ENCODE measurements at regions not wholly inside any gene's neighbourhood (a gene's known extent, or its start where the extent isn't known, plus 50 kb on each side); places are given as distances from the start of the nearest gene placed in this dataset.

GRCh38 chr10:43939389-43939938 is 290.8 kb upstream of the ZNF32 start:
- no peaks in the 10 kb centered on the region for H3K9me3 ChIP-seq (ENCODE audit: control insufficient read depth in 1 of 2, low read length in 2 of 2)
- H3K4me3 ChIP-seq (ENCODE audit: low read depth in 1 of 2, low read length in 2 of 2) = no peak overlapping the region
- no peak overlapping the region for H3K27ac ChIP-seq (ENCODE audit: low read depth, low read length)
- peaks cover 6 to 8% of the 10 kb centered on the region in 2 donors for H3K4me1 ChIP-seq (ENCODE audit: control insufficient read depth in 1 of 2, insufficient read depth in 2 of 2, low read length in 2 of 2)
- H3K27me3 ChIP-seq (ENCODE audit: control insufficient read depth in 1 of 2, insufficient read depth in 2 of 2, low read length in 2 of 2) = no peaks in the 10 kb centered on the region
- no peaks in the 10 kb centered on the region for H3K36me3 ChIP-seq (ENCODE audit: control insufficient read depth in 1 of 2, insufficient read depth in 2 of 2, low read length in 2 of 2)
- H3K9ac ChIP-seq (ENCODE audit: low read depth in 1 of 2, low read length in 2 of 2) = no peak overlapping the region

DNA sequence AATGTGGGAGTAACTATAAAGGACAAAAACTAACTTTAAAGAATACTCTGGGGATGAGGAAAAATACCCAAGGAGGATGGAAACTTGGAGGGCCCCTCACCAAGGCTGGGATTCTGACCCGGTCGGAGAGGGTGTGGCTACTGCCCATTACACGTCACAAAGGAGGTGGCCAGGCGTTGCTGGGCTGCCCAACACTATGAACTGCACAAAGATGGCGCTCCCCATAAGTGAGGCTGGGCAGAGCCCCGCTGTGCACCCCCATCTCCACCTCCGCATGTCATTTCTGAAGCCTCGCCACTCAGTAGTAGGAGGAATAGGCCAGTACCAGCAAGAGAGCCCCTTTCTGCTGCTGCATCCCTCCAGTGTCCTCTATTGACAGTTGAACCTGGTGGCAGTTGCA is 290.1 kb upstream of the ZNF32 start:
- H3K4me1 ChIP-seq (ENCODE audit: control insufficient read depth in 1 of 2, insufficient read depth in 2 of 2, low read length in 2 of 2) = peaks cover 6 to 8% of the 10 kb centered on the region in 2 donors
- no peak overlapping the region for H3K9ac ChIP-seq (ENCODE audit: low read depth in 1 of 2, low read length in 2 of 2)
- no peaks in the 10 kb centered on the region for H3K27me3 ChIP-seq (ENCODE audit: control insufficient read depth in 1 of 2, insufficient read depth in 2 of 2, low read length in 2 of 2)
- no peaks in the 10 kb centered on the region for H3K9me3 ChIP-seq (ENCODE audit: control insufficient read depth in 1 of 2, low read length in 2 of 2)
- no peak overlapping the region for H3K4me3 ChIP-seq (ENCODE audit: low read depth in 1 of 2, low read length in 2 of 2)
- H3K27ac ChIP-seq (ENCODE audit: low read depth, low read length) = no peak overlapping the region
- no peaks in the 10 kb centered on the region for H3K36me3 ChIP-seq (ENCODE audit: control insufficient read depth in 1 of 2, insufficient read depth in 2 of 2, low read length in 2 of 2)

DNA sequence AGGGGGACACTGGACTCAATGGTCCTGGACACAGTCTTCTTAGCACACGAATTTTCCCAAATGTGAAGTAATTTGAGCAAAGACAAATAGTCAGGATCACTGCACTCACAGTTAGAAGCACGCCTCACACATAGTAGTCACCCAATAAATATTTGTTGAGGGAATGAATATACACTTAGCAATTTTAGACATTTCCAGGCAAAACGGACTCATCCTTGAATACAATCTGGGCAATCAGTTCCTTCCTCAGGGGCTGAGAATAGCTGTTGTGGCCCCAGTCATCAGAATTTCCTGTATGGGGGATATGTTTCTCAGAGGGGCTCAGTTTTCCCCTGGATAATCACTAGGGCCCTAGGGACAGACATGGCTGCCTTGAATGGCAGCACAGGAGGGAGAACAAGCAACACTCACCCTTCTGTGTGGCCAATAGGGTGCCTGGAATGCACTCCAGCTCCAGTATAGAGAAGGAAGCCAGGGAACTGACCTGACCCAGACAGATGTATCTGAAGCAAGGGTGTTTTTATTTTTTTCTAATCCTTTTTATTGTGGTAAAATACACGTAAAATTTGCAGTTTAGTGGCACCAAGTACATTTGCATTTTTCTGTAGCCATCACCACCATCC is 282.7 kb upstream of the ZNF32 start:
- no peaks in the 10 kb centered on the region for H3K27me3 ChIP-seq (ENCODE audit: control insufficient read depth in 1 of 2, insufficient read depth in 2 of 2, low read length in 2 of 2)
- H3K27ac ChIP-seq (ENCODE audit: low read depth, low read length) = no peak overlapping the region
- no peak overlapping the region for H3K4me3 ChIP-seq (ENCODE audit: low read depth in 1 of 2, low read length in 2 of 2)
- no peaks in the 10 kb centered on the region for H3K36me3 ChIP-seq (ENCODE audit: control insufficient read depth in 1 of 2, insufficient read depth in 2 of 2, low read length in 2 of 2)
- no peak overlapping the region for H3K9ac ChIP-seq (ENCODE audit: low read depth in 1 of 2, low read length in 2 of 2)
- H3K4me1 ChIP-seq (ENCODE audit: control insufficient read depth in 1 of 2, insufficient read depth in 2 of 2, low read length in 2 of 2) = no peaks in the 10 kb centered on the region
- H3K9me3 ChIP-seq (ENCODE audit: control insufficient read depth in 1 of 2, low read length in 2 of 2) = no peaks in the 10 kb centered on the region

DNA sequence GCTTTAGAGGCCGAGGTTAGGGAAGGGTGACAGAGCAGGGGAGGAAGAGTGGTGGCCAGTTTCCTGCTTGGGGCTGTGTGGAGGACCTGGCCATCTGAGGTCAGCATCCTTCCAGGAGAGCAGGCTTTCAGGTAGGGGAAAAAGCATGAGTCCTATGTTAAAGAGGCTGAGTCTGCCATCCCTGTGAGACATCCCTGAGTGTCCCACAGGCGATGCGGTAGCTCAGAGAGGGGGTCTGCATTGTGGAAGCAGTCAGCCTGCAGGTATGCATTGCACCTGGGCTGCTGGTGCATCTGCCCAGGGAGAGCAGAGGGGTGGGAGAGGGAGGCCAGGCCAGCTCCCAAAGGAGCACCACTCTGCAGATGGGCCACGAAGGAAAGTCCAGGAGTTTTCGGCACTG is 282.1 kb upstream of the ZNF32 start:
- no peak overlapping the region for H3K27ac ChIP-seq (ENCODE audit: low read depth, low read length)
- H3K27me3 ChIP-seq (ENCODE audit: control insufficient read depth in 1 of 2, insufficient read depth in 2 of 2, low read length in 2 of 2) = no peaks in the 10 kb centered on the region
- no peaks in the 10 kb centered on the region for H3K4me1 ChIP-seq (ENCODE audit: control insufficient read depth in 1 of 2, insufficient read depth in 2 of 2, low read length in 2 of 2)

GRCh38 chr10:43930243-43930642 is 281.6 kb upstream of the ZNF32 start:
- no peaks in the 10 kb centered on the region for H3K36me3 ChIP-seq (ENCODE audit: control insufficient read depth in 1 of 2, insufficient read depth in 2 of 2, low read length in 2 of 2)
- no peak overlapping the region for H3K4me3 ChIP-seq (ENCODE audit: low read depth in 1 of 2, low read length in 2 of 2)
- H3K27me3 ChIP-seq (ENCODE audit: control insufficient read depth in 1 of 2, insufficient read depth in 2 of 2, low read length in 2 of 2) = no peaks in the 10 kb centered on the region
- H3K9ac ChIP-seq (ENCODE audit: low read depth in 1 of 2, low read length in 2 of 2) = no peak overlapping the region
- H3K9me3 ChIP-seq (ENCODE audit: control insufficient read depth in 1 of 2, low read length in 2 of 2) = no peaks in the 10 kb centered on the region
- no peak overlapping the region for H3K27ac ChIP-seq (ENCODE audit: low read depth, low read length)
- no peaks in the 10 kb centered on the region for H3K4me1 ChIP-seq (ENCODE audit: control insufficient read depth in 1 of 2, insufficient read depth in 2 of 2, low read length in 2 of 2)

More for the DNA sequence above, 282.1 kb upstream of the ZNF32 start:
- H3K36me3 ChIP-seq (ENCODE audit: control insufficient read depth in 1 of 2, insufficient read depth in 2 of 2, low read length in 2 of 2) = no peaks in the 10 kb centered on the region
- H3K9ac ChIP-seq (ENCODE audit: low read depth in 1 of 2, low read length in 2 of 2) = no peak overlapping the region
- no peaks in the 10 kb centered on the region for H3K9me3 ChIP-seq (ENCODE audit: control insufficient read depth in 1 of 2, low read length in 2 of 2)
- no peak overlapping the region for H3K4me3 ChIP-seq (ENCODE audit: low read depth in 1 of 2, low read length in 2 of 2)

DNA sequence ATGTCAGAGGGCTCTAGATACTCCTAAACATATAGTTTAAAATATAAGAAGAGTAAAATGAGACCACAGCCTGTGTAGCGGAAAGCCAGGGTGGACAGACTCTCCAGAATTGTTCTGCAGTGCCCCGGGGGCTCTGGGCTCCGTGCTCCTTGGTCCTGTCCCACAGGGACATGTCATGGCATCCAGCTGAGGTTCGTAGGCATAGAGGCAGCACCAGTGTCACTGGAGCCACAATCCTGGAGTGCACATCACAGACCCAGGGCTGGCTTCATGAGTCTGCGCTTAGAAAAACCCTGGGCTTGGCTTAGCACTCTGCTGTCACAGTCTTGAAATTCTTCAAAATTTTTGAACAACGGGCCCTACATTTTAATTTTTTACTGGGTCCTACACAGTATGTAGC is 280.4 kb upstream of the ZNF32 start:
- Histone ChIP-seq H3K9ac (ENCODE audit: low read depth in 1 of 2, low read length in 2 of 2) (no peak overlapping the region), H3K27ac (ENCODE audit: low read depth, low read length) (no peak overlapping the region), H3K36me3 (ENCODE audit: control insufficient read depth in 1 of 2, insufficient read depth in 2 of 2, low read length in 2 of 2) (no peaks in the 10 kb centered on the region), H3K27me3 (ENCODE audit: control insufficient read depth in 1 of 2, insufficient read depth in 2 of 2, low read length in 2 of 2) (no peaks in the 10 kb centered on the region), H3K4me3 (ENCODE audit: low read depth in 1 of 2, low read length in 2 of 2) (no peak overlapping the region), H3K9me3 (ENCODE audit: control insufficient read depth in 1 of 2, low read length in 2 of 2) (no peaks in the 10 kb centered on the region), H3K4me1 (ENCODE audit: control insufficient read depth in 1 of 2, insufficient read depth in 2 of 2, low read length in 2 of 2) (no peaks in the 10 kb centered on the region)

- H3K27me3 ChIP-seq (ENCODE audit: control insufficient read depth in 1 of 2, insufficient read depth in 2 of 2, low read length in 2 of 2) = no peaks in the 10 kb centered on the region
- H3K9me3 ChIP-seq (ENCODE audit: control insufficient read depth in 1 of 2, low read length in 2 of 2) = no peaks in the 10 kb centered on the region
- H3K4me1 ChIP-seq (ENCODE audit: control insufficient read depth in 1 of 2, insufficient read depth in 2 of 2, low read length in 2 of 2) = no peaks in the 10 kb centered on the region
- H3K9ac ChIP-seq (ENCODE audit: low read depth in 1 of 2, low read length in 2 of 2) = no peak overlapping the region
- no peak overlapping the region for H3K27ac ChIP-seq (ENCODE audit: low read depth, low read length)
- no peaks in the 10 kb centered on the region for H3K36me3 ChIP-seq (ENCODE audit: control insufficient read depth in 1 of 2, insufficient read depth in 2 of 2, low read length in 2 of 2)
- H3K4me3 ChIP-seq (ENCODE audit: low read depth in 1 of 2, low read length in 2 of 2) = no peak overlapping the region
These were observed 279.8 kb upstream of the ZNF32 start for GRCh38 chr10:43928425-43928968.

- Histone ChIP-seq H3K4me3 (ENCODE audit: low read depth in 1 of 2, low read length in 2 of 2) (no peak overlapping the region), H3K9me3 (ENCODE audit: control insufficient read depth in 1 of 2, low read length in 2 of 2) (no peaks in the 10 kb centered on the region), H3K4me1 (ENCODE audit: control insufficient read depth in 1 of 2, insufficient read depth in 2 of 2, low read length in 2 of 2) (no peaks in the 10 kb centered on the region), H3K27me3 (ENCODE audit: control insufficient read depth in 1 of 2, insufficient read depth in 2 of 2, low read length in 2 of 2) (no peaks in the 10 kb centered on the region), H3K36me3 (ENCODE audit: control insufficient read depth in 1 of 2, insufficient read depth in 2 of 2, low read length in 2 of 2) (no peaks in the 10 kb centered on the region), H3K9ac (ENCODE audit: low read depth in 1 of 2, low read length in 2 of 2) (no peak overlapping the region), H3K27ac (ENCODE audit: low read depth, low read length) (no peak overlapping the region)
These were observed 278.3 kb upstream of the ZNF32 start for GRCh38 chr10:43926875-43927406.

DNA sequence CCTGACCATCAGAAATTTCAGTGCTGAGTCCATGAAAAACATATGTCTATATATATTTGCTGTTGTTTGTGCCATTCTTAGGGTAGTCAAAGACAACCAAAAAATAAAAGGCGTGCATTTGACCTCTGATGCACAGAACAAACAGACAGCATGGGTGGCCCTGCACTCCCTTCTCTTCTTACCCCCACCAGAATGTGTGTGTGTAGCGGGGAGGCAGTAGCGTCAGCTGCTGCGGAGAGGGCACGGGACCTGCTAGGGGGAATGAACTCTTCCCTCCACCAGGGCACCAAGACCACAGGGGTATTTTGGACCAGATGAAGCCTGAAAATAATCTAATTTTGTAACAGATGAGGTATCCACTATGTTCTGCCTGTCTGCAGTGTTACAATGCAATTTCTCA is 277.7 kb upstream of the ZNF32 start:
- Histone ChIP-seq H3K27me3 (ENCODE audit: control insufficient read depth in 1 of 2, insufficient read depth in 2 of 2, low read length in 2 of 2) (no peaks in the 10 kb centered on the region), H3K4me1 (ENCODE audit: control insufficient read depth in 1 of 2, insufficient read depth in 2 of 2, low read length in 2 of 2) (no peaks in the 10 kb centered on the region), H3K27ac (ENCODE audit: low read depth, low read length) (no peak overlapping the region), H3K9ac (ENCODE audit: low read depth in 1 of 2, low read length in 2 of 2) (no peak overlapping the region), H3K36me3 (ENCODE audit: control insufficient read depth in 1 of 2, insufficient read depth in 2 of 2, low read length in 2 of 2) (no peaks in the 10 kb centered on the region), H3K9me3 (ENCODE audit: control insufficient read depth in 1 of 2, low read length in 2 of 2) (no peaks in the 10 kb centered on the region), H3K4me3 (ENCODE audit: low read depth in 1 of 2, low read length in 2 of 2) (no peak overlapping the region)

DNA sequence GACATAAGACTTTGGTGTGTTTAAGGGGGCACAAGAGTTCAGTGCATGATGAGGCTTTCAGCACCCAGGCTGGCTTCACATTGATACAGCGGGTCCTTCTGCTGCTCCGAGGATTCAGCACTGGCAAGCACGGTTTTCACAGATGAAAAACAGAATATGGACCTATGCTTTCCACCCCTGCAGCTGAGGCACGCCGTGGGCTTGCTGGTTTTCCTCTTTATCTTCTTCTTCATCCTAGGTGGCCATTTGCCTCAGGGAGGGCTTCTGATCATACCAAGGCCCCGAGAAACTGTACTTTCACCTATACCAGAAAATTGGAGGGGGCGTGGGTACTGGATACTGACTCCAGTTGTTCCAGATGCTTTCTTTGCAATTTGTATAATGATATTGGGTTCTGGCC is 277.1 kb upstream of the ZNF32 start:
- Histone ChIP-seq H3K27ac (ENCODE audit: low read depth, low read length) (no peak overlapping the region), H3K4me1 (ENCODE audit: control insufficient read depth in 1 of 2, insufficient read depth in 2 of 2, low read length in 2 of 2) (no peaks in the 10 kb centered on the region), H3K4me3 (ENCODE audit: low read depth in 1 of 2, low read length in 2 of 2) (no peak overlapping the region), H3K36me3 (ENCODE audit: control insufficient read depth in 1 of 2, insufficient read depth in 2 of 2, low read length in 2 of 2) (no peaks in the 10 kb centered on the region), H3K9ac (ENCODE audit: low read depth in 1 of 2, low read length in 2 of 2) (no peak overlapping the region), H3K27me3 (ENCODE audit: control insufficient read depth in 1 of 2, insufficient read depth in 2 of 2, low read length in 2 of 2) (no peaks in the 10 kb centered on the region), H3K9me3 (ENCODE audit: control insufficient read depth in 1 of 2, low read length in 2 of 2) (no peaks in the 10 kb centered on the region)
